ENCODE measurements at regions not wholly inside any gene's neighbourhood (a gene's known extent, or its start where the extent isn't known, plus 50 kb on each side); places are given as distances from the start of the nearest gene placed in this dataset.

GRCh38 chr1:234971586-234972297 is 156.9 kb downstream of the TOMM20 start:
- no peaks in the 10 kb centered on the region for H3K9me3 ChIP-seq (ENCODE audit: control insufficient read depth in 1 of 2, insufficient read depth in 1 of 2, low read depth in 1 of 2, low read length in 2 of 2)

More at GRCh38 chr1:234971586-234972297, 156.9 kb downstream of the TOMM20 start:
- Histone ChIP-seq H4K20me1 (ENCODE audit: insufficient read depth) (no peaks in the 10 kb centered on the region), H2AFZ (ENCODE audit: low read depth, low read length, poor library complexity, severe bottlenecking) (no peak overlapping the region), H3K4me2 (ENCODE audit: low read length) (no peak overlapping the region), H3K27me3 (ENCODE audit: insufficient read depth, low read length) (no peaks in the 10 kb centered on the region; the same call in 1 of the 2 replicates), H3K4me3 (replicated peaks in 1 of 2; ENCODE audit: low read depth in 1 of 2, low read length in 2 of 2) (no peak overlapping the region), H3K4me1 (ENCODE audit: control insufficient read depth in 1 of 2, insufficient read depth in 2 of 2, low read length in 2 of 2) (peaks cover 24 to 34% of the 10 kb centered on the region in 2 experiments), H3K27ac (ENCODE audit: low read depth, low read length) (no peak overlapping the region), H3K79me2 (ENCODE audit: insufficient read depth, low read length) (no peaks in the 10 kb centered on the region), H3K9me2 (ENCODE audit: insufficient read depth) (no peaks in the 10 kb centered on the region), H3K36me3 (ENCODE audit: control insufficient read depth in 1 of 2, insufficient read depth in 2 of 2, low read length in 2 of 2) (no peaks in the 10 kb centered on the region), H3K9ac (ENCODE audit: low read length) (no peak overlapping the region)
- no peak for ATAC-seq
- no peak for DNase-seq (ENCODE audit: low read depth, low spot score)
- no peak for TF ChIP-seq JUND (IDR thresholded peaks at IDR 0.05)
- TF ChIP-seq, protein P1, sequence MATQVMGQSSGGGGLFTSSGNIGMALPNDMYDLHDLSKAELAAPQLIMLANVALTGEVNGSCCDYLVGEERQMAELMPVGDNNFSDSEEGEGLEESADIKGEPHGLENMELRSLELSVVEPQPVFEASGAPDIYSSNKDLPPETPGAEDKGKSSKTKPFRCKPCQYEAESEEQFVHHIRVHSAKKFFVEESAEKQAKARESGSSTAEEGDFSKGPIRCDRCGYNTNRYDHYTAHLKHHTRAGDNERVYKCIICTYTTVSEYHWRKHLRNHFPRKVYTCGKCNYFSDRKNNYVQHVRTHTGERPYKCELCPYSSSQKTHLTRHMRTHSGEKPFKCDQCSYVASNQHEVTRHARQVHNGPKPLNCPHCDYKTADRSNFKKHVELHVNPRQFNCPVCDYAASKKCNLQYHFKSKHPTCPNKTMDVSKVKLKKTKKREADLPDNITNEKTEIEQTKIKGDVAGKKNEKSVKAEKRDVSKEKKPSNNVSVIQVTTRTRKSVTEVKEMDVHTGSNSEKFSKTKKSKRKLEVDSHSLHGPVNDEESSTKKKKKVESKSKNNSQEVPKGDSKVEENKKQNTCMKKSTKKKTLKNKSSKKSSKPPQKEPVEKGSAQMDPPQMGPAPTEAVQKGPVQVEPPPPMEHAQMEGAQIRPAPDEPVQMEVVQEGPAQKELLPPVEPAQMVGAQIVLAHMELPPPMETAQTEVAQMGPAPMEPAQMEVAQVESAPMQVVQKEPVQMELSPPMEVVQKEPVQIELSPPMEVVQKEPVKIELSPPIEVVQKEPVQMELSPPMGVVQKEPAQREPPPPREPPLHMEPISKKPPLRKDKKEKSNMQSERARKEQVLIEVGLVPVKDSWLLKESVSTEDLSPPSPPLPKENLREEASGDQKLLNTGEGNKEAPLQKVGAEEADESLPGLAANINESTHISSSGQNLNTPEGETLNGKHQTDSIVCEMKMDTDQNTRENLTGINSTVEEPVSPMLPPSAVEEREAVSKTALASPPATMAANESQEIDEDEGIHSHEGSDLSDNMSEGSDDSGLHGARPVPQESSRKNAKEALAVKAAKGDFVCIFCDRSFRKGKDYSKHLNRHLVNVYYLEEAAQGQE (IDR thresholded peaks at IDR 0.05; ENCODE audit: low read depth): no peak
- POLR2A ChIA-PET: no interaction called here
- BruUV-seq (replicated peaks): no TSS peak
- RAD21 ChIA-PET (ENCODE audit: low non-redundant PET in 1 of 2, low total read pairs in 2 of 2, uncharacterized antibody in 2 of 2, unreplicated experiment in 2 of 2): no interaction called here
- intact Hi-C loops (cut with micrococcal nuclease): no loop called here
- CTCF ChIA-PET: no interaction called here
